ENCODE measurements at regions not wholly inside any gene's neighbourhood (a gene's known extent, or its start where the extent isn't known, plus 50 kb on each side); places are given as distances from the start of the nearest gene placed in this dataset.

DNA sequence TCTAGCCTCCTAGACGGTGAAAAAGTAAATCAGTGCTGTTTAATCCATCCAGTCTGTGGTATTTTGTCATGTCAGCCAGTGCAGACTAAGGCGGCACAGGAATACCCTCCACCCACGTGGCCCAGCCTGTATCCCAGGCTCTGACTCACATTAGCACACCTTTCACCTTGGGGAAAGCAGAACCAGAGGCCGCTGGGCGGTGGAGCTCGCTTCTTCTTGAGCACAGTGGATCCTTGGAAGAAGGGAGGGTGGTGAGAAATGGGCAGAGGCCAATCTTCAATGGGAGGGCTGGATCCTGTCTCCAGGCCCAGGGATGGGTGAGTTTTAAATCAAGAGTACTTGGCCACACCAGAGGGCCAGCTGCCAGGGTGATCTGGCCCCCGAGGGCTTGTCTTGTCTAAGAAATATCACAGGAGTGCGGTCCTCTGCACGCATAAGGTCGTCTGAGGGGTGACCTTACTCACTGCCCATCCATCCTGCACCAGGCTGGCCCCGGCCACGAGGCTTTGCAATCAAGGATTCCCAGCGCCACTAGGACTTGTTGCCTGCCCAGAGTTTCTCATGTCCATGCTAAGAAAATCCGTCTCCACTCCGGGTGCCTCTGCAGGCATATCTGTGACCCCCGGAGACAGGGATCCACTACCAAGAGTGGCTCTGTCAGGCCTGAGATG, 658.5 kb downstream of the BRD1 start:
- TF ChIP-seq EP300 (IDR thresholded peaks at IDR 0.05) (no peak), POLR2A (IDR thresholded peaks at IDR 0.05) (no peak)
